WTC11 (cell line): ENCODE measurements at regions not wholly inside any gene's neighbourhood (a gene's known extent, or its start where the extent isn't known, plus 50 kb on each side); places are given as distances from the start of the nearest gene placed in this dataset.
A peak's percentile ranks its signal among the peaks of the same experiment; 100 is the strongest.

Experiments
- ATAC-seq: fragments of 200-7000 bp; cut with Tn5 transposase; 2 replicates; pipeline ENCODE4 v1.10.0; 2021; ENCODE audit warnings: mild to moderate bottlenecking, moderate library complexity
- CTCF ChIA-PET: fragments of 300-600 bp; sonication (Branson Sonifier 250); formaldehyde crosslinking; loops from one replicate; lab custom pipeline; 2021; ENCODE audit warnings: antibody characterized with exemption; lab: Charles Lee
- POLR2A ChIA-PET: fragments of 350-600 bp; sonication (Branson Sonifier 250); formaldehyde crosslinking; loops from one replicate; lab custom pipeline; 2021; ENCODE audit warnings: antibody characterized with exemption; lab: Charles Lee
- DNase-seq: peaks from one replicate; pipeline ENCODE4 v3.0.0; 2021; ENCODE audit warnings: low spot score
- H3K27ac Mint-ChIP-seq: 2 replicates; pipeline ENCODE4 v1.8.0; 2021; ENCODE audit warnings: mixed read lengths
- H3K27me3 Mint-ChIP-seq: 2 replicates; pipeline ENCODE4 v1.8.0; 2021; ENCODE audit warnings: low read depth, mild to moderate bottlenecking, moderate library complexity, mixed read lengths
- H3K36me3 Mint-ChIP-seq: 2 replicates; pipeline ENCODE4 v1.8.0; 2021; ENCODE audit warnings: mixed read lengths
- H3K4me1 Mint-ChIP-seq: 2 replicates; pipeline ENCODE4 v1.8.0; 2022; ENCODE audit warnings: mixed read lengths
- H3K4me3 Mint-ChIP-seq: 2 replicates; pipeline ENCODE4 v1.8.0; 2021; ENCODE audit warnings: mild to moderate bottlenecking, moderate library complexity, mixed read lengths
- H3K9me3 Mint-ChIP-seq: 2 replicates; pipeline ENCODE4 v1.8.0; 2021; ENCODE audit warnings: mixed read lengths
- CREM ChIP-seq: sonication (generic); formaldehyde crosslinking; IDR thresholded peaks from 2 replicates; pipeline ENCODE4 v1.8.1; 2022; ENCODE audit warnings: mild to moderate bottlenecking, missing genetic modification reagents, moderate library complexity
- E2F5 ChIP-seq: sonication (generic); formaldehyde crosslinking; IDR thresholded peaks from 2 replicates; pipeline ENCODE4 v1.8.1; 2022; ENCODE audit warnings: mild to moderate bottlenecking, moderate library complexity, missing genetic modification reagents
- ETV6 ChIP-seq: sonication (generic); formaldehyde crosslinking; IDR thresholded peaks from 2 replicates; pipeline ENCODE4 v1.8.1; 2022; ENCODE audit warnings: mild to moderate bottlenecking, missing genetic modification reagents
- FOXK1 ChIP-seq: sonication (generic); formaldehyde crosslinking; IDR thresholded peaks from 2 replicates; pipeline ENCODE4 v1.8.0; 2022; ENCODE audit warnings: mild to moderate bottlenecking, moderate library complexity, missing genetic modification reagents
- FOXP1 ChIP-seq: sonication (generic); formaldehyde crosslinking; IDR thresholded peaks from 2 replicates; pipeline ENCODE4 v1.8.0; 2022; ENCODE audit warnings: missing genetic modification reagents, mild to moderate bottlenecking, moderate library complexity, borderline replicate concordance
- JAZF1 ChIP-seq: fragments of 250-450 bp; sonication (Bioruptor Pico); IDR thresholded peaks from 2 replicates; pipeline ENCODE4 v1.9.0; 2021; ENCODE audit warnings: moderate library complexity, mild to moderate bottlenecking, inconsistent platforms
- JUN ChIP-seq: sonication (generic); formaldehyde crosslinking; IDR thresholded peaks from 2 replicates; pipeline ENCODE4 v1.8.0; 2023; ENCODE audit warnings: mild to moderate bottlenecking, missing genetic modification reagents
- NR2C2 ChIP-seq: sonication (generic); formaldehyde crosslinking; IDR thresholded peaks from 2 replicates; pipeline ENCODE4 v1.8.0; 2022; ENCODE audit warnings: mild to moderate bottlenecking, missing genetic modification reagents
- NR3C1 ChIP-seq: sonication (generic); formaldehyde crosslinking; conservative IDR thresholded peaks from 2 replicates; pipeline ENCODE4 v1.8.1; 2023; ENCODE audit warnings: low read depth, mild to moderate bottlenecking, missing genetic modification reagents
- PRDM15 ChIP-seq: sonication (generic); formaldehyde crosslinking; IDR thresholded peaks from 2 replicates; pipeline ENCODE4 v1.8.0; 2022; ENCODE audit warnings: missing genetic modification reagents
- RORB ChIP-seq: fragments of 250-450 bp; sonication (Bioruptor Pico); IDR thresholded peaks from 2 replicates; pipeline ENCODE4 v1.9.0; 2021; ENCODE audit warnings: mild to moderate bottlenecking
- SMAD3 ChIP-seq: sonication (generic); formaldehyde crosslinking; IDR thresholded peaks from 2 replicates; pipeline ENCODE4 v1.8.0; 2022; ENCODE audit warnings: missing genetic modification reagents, mild to moderate bottlenecking, borderline replicate concordance
- ZNF121 ChIP-seq: sonication (generic); formaldehyde crosslinking; IDR thresholded peaks from 2 replicates; pipeline ENCODE4 v1.8.0; 2023; ENCODE audit warnings: missing genetic modification reagents
- ZNF416 ChIP-seq: fragments of 250-450 bp; sonication (Bioruptor Pico); IDR thresholded peaks from 2 replicates; pipeline ENCODE4 v1.9.0; 2021; ENCODE audit warnings: mild to moderate bottlenecking, inconsistent platforms
- ZNF425 ChIP-seq: fragments of 250-450 bp; sonication (Bioruptor Pico); conservative IDR thresholded peaks from 2 replicates; pipeline ENCODE4 v1.9.0; 2021; ENCODE audit warnings: mild to moderate bottlenecking
- ZNF532 ChIP-seq: fragments of 250-450 bp; sonication (Bioruptor Pico); IDR thresholded peaks from 2 replicates; pipeline ENCODE4 v1.9.0; 2021; ENCODE audit warnings: mild to moderate bottlenecking, borderline replicate concordance
- ZSCAN18 ChIP-seq: fragments of 250-450 bp; sonication (Bioruptor Pico); IDR thresholded peaks from 2 replicates; pipeline ENCODE4 v2.1.2; 2022; ENCODE audit warnings: mild to moderate bottlenecking, moderate library complexity

- CTCF ChIA-PET: no interaction called here
- ATAC-seq (peak; percentile 69), DNase-seq (no peak)
- Mint-ChIP-seq H3K4me1 (no peaks in the 10 kb centered on the region), H3K9me3 (peaks cover 24% of the 10 kb centered on the region), H3K36me3 (peaks cover 8% of the 10 kb centered on the region), H3K27ac (no peak overlapping the region), H3K4me3 (no peak overlapping the region), H3K27me3 (no peaks in the 10 kb centered on the region)
- POLR2A ChIA-PET: no interaction called here
- no peak for TF ChIP-seq E2F5 (CRISPR knock-in tag)
- no peak for TF ChIP-seq ZNF532 (CRISPR knock-in tag)
- TF ChIP-seq ZNF425 (CRISPR knock-in tag): no peak
- TF ChIP-seq NR3C1 (CRISPR knock-in tag): no peak
- no peak for TF ChIP-seq RORB (CRISPR knock-in tag)
- no peak for TF ChIP-seq ZNF121 (CRISPR knock-in tag)
- no peak for TF ChIP-seq ZNF416 (CRISPR knock-in tag)
Observed at GRCh38 chr4:66169341-66169740, 499.1 kb upstream of the EPHA5 start.

GRCh38 chr4:66164869-66165268 lies 494.6 kb upstream of the EPHA5 start:
- Mint-ChIP-seq H3K4me3 (no peak overlapping the region), H3K27me3 (no peaks in the 10 kb centered on the region), H3K4me1 (no peaks in the 10 kb centered on the region), H3K36me3 (peaks cover 13% of the 10 kb centered on the region), H3K9me3 (peaks cover 40% of the 10 kb centered on the region), H3K27ac (no peak overlapping the region)
- TF ChIP-seq PRDM15 (no peak), FOXP1 (no peak), FOXK1 (CRISPR knock-in tag) (no peak)
- DNase-seq: no peak
- ATAC-seq: no peak
- POLR2A ChIA-PET: no interaction called here
- CTCF ChIA-PET: no interaction called here

GRCh38 chr4:66160606-66161005 lies 490.3 kb upstream of the EPHA5 start:
- Mint-ChIP-seq H3K27ac (no peak overlapping the region), H3K4me3 (no peak overlapping the region), H3K9me3 (peaks cover 37% of the 10 kb centered on the region), H3K27me3 (no peaks in the 10 kb centered on the region), H3K36me3 (peaks cover 13% of the 10 kb centered on the region), H3K4me1 (peaks cover 3% of the 10 kb centered on the region; the same call in 1 of the 2 replicates)
- ChIA-PET CTCF (no interaction called here), POLR2A (no interaction called here)
- ATAC-seq: no peak
- no peak for DNase-seq
- TF ChIP-seq JUN (CRISPR knock-in tag) (no peak), FOXP1 (no peak), ZNF425 (CRISPR knock-in tag) (no peak), ETV6 (CRISPR knock-in tag) (no peak), ZSCAN18 (CRISPR knock-in tag) (no peak), CREM (no peak), SMAD3 (no peak), RORB (CRISPR knock-in tag) (no peak), NR2C2 (CRISPR knock-in tag) (no peak), JAZF1 (CRISPR knock-in tag) (no peak)
